ENCODE measurements at regions not wholly inside any gene's neighbourhood (a gene's known extent, or its start where the extent isn't known, plus 50 kb on each side); places are given as distances from the start of the nearest gene placed in this dataset.

DNA sequence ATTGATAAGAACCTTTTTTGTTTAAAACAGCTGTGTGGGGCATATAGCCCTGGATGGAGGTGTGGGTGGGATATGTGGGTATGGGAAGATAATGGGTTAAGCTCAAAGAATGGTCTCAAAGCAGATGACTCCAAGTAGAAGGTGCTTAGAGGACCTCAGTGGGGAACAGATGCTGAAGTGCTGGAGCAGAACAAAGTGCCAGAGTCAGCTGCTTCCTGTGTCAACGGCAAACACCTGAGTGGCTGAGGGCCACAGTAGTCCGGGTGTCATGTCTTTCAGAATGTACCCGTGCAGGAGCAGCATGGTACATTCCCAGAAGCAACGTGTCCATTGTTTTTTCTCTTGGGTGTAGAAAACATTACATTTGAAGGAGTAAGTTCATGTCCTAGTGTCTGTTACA lies 210.6 kb downstream of the CCNG2 start:
- no peak overlapping the region for H3K9ac ChIP-seq (ENCODE audit: low read length)
- TF ChIP-seq MXI1 (conservative IDR thresholded peaks at IDR 0.05; ENCODE audit: poor library complexity, severe bottlenecking) (no peak), RAD21 (conservative IDR thresholded peaks at IDR 0.05) (no peak), TAF1 (IDR thresholded peaks at IDR 0.05; ENCODE audit: low read depth) (no peak), EZH2 (IDR thresholded peaks at IDR 0.05; ENCODE audit: borderline replicate concordance, insufficient read depth, low read length, poor library complexity, severe bottlenecking) (no peak), POLR2AphosphoS5 (IDR thresholded peaks at IDR 0.05) (no peak), REST (IDR thresholded peaks at IDR 0.05; ENCODE audit: borderline replicate concordance) (no peak), SMC3 (conservative IDR thresholded peaks at IDR 0.05; ENCODE audit: poor library complexity) (no peak), EP300 (conservative IDR thresholded peaks at IDR 0.05; ENCODE audit: poor library complexity, severe bottlenecking) (no peak)
- TF ChIP-seq, protein P1, sequence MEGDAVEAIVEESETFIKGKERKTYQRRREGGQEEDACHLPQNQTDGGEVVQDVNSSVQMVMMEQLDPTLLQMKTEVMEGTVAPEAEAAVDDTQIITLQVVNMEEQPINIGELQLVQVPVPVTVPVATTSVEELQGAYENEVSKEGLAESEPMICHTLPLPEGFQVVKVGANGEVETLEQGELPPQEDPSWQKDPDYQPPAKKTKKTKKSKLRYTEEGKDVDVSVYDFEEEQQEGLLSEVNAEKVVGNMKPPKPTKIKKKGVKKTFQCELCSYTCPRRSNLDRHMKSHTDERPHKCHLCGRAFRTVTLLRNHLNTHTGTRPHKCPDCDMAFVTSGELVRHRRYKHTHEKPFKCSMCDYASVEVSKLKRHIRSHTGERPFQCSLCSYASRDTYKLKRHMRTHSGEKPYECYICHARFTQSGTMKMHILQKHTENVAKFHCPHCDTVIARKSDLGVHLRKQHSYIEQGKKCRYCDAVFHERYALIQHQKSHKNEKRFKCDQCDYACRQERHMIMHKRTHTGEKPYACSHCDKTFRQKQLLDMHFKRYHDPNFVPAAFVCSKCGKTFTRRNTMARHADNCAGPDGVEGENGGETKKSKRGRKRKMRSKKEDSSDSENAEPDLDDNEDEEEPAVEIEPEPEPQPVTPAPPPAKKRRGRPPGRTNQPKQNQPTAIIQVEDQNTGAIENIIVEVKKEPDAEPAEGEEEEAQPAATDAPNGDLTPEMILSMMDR (IDR thresholded peaks at IDR 0.05; ENCODE audit: poor library complexity, severe bottlenecking), result no peak
- H3K36me3 ChIP-seq (ENCODE audit: insufficient read depth, low read length), result no peaks in the 10 kb centered on the region
- no peaks in the 10 kb centered on the region for H4K20me1 ChIP-seq (ENCODE audit: insufficient read depth)
- H3K4me2 ChIP-seq (ENCODE audit: low read length), result no peak overlapping the region
- no peaks in the 10 kb centered on the region for H3K9me2 ChIP-seq (ENCODE audit: insufficient read depth, low read length)
- H3K27me3 ChIP-seq (ENCODE audit: insufficient read depth, low read depth, low read length), result no peaks in the 10 kb centered on the region
- H3K4me3 ChIP-seq (ENCODE audit: low read length), result no peak overlapping the region
- H3K9me3 ChIP-seq (ENCODE audit: low read length), result no peaks in the 10 kb centered on the region
- H3F3A ChIP-seq (ENCODE audit: insufficient read depth, low read length, poor library complexity, severe bottlenecking), result no peaks in the 10 kb centered on the region
- H3K27ac ChIP-seq (ENCODE audit: low read length), result no peak overlapping the region
- H3K79me2 ChIP-seq (replicated peaks; ENCODE audit: insufficient read depth, low read length), result no peaks in the 10 kb centered on the region
- no peak overlapping the region for H2AFZ ChIP-seq (ENCODE audit: low read depth, low read length)

GRCh38 chr4:77372375-77372774 lies 215.4 kb downstream of the CCNG2 start:
- Histone ChIP-seq H2AFZ (ENCODE audit: low read depth, low read length) (no peak overlapping the region), H3K9me2 (ENCODE audit: insufficient read depth, low read length) (no peaks in the 10 kb centered on the region), H3K4me3 (ENCODE audit: low read length) (no peak overlapping the region), H3K4me2 (ENCODE audit: low read length) (no peak overlapping the region), H3K27ac (ENCODE audit: low read length) (no peak overlapping the region), H3K36me3 (ENCODE audit: insufficient read depth, low read length) (no peaks in the 10 kb centered on the region), H3K9ac (ENCODE audit: low read length) (no peak overlapping the region), H4K20me1 (ENCODE audit: insufficient read depth) (no peaks in the 10 kb centered on the region), H3F3A (ENCODE audit: insufficient read depth, low read length, poor library complexity, severe bottlenecking) (no peaks in the 10 kb centered on the region), H3K9me3 (ENCODE audit: low read length) (no peaks in the 10 kb centered on the region), H3K27me3 (ENCODE audit: insufficient read depth, low read depth, low read length) (no peaks in the 10 kb centered on the region), H3K79me2 (replicated peaks; ENCODE audit: insufficient read depth, low read length) (no peaks in the 10 kb centered on the region)
- TF ChIP-seq TAF1 (IDR thresholded peaks at IDR 0.05; ENCODE audit: low read depth) (no peak), EZH2 (IDR thresholded peaks at IDR 0.05; ENCODE audit: borderline replicate concordance, insufficient read depth, low read length, poor library complexity, severe bottlenecking) (no peak), REST (IDR thresholded peaks at IDR 0.05; ENCODE audit: borderline replicate concordance) (no peak), RAD21 (conservative IDR thresholded peaks at IDR 0.05) (no peak)
- TF ChIP-seq, protein P1 (IDR thresholded peaks at IDR 0.05; ENCODE audit: poor library complexity, severe bottlenecking), result no peak

Data from neural cell (in vitro differentiated cells).